ENCODE measurements at regions not wholly inside any gene's neighbourhood (a gene's known extent, or its start where the extent isn't known, plus 50 kb on each side); places are given as distances from the start of the nearest gene placed in this dataset.

GRCh38 chr9:78468231-78468630 is 171.3 kb downstream of the PSAT1 start:
- 46 to 54% (median 50%) methylated on average over 7 of the region's 7 CpGs for WGBS, 3 donors
- H3K4me1 ChIP-seq (ENCODE audit: insufficient read depth) = no peaks in the 10 kb centered on the region
- H3K27ac ChIP-seq = no peak overlapping the region
- H3K9me3 ChIP-seq = no peaks in the 10 kb centered on the region
- DNase-seq = no peak
- TF ChIP-seq EP300 (IDR thresholded peaks at IDR 0.05) (no peak), CTCF (IDR thresholded peaks at IDR 0.05) (no peak), POLR2A (IDR thresholded peaks at IDR 0.05) (no peak)
- intact Hi-C loops (cut with DNase I) = no loop called here
- no peaks in the 10 kb centered on the region for H3K27me3 ChIP-seq
- H3K4me3 ChIP-seq = no peak overlapping the region
- no peaks in the 10 kb centered on the region for H3K36me3 ChIP-seq

- intact Hi-C loops (cut with DNase I) = no loop called here
- Histone ChIP-seq H3K27ac (no peak overlapping the region), H3K9me3 (no peaks in the 10 kb centered on the region), H3K4me3 (no peak overlapping the region), H3K27me3 (no peaks in the 10 kb centered on the region), H3K4me1 (ENCODE audit: insufficient read depth) (no peaks in the 10 kb centered on the region), H3K36me3 (no peaks in the 10 kb centered on the region)
- WGBS, 3 donors = 19 to 26% (median 23%) methylated on average over 5 of the region's 5 CpGs
- TF ChIP-seq EP300 (IDR thresholded peaks at IDR 0.05) = no peak
- no peak for TF ChIP-seq POLR2A (IDR thresholded peaks at IDR 0.05)
- no peak for TF ChIP-seq CTCF (IDR thresholded peaks at IDR 0.05)
- no peak for DNase-seq
These were observed 172.2 kb downstream of the PSAT1 start for GRCh38 chr9:78468974-78469576.

DNA sequence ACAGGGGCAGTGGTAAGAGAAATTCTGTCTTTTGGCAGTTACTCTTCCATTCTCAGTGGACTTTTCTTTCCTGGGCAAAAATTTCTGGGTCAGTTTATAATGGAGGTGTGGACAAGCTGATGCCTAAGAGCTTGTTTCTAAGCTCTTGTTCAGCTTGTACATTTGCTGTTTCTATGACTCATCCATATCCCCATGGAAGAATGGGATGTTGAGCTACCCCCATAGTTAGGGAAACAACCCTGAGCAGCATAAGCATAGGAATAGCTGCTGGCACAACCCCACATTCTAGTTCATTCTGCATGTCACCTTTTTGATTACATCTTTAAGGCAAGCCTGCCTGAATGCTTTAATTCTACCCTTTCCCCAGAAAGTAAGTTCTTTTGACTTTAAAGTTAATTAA is 173.3 kb downstream of the PSAT1 start:
- intact Hi-C loops (cut with DNase I) = no loop called here
- TF ChIP-seq POLR2A (IDR thresholded peaks at IDR 0.05) (no peak), EP300 (IDR thresholded peaks at IDR 0.05) (no peak), CTCF (IDR thresholded peaks at IDR 0.05) (no peak)
- H3K36me3 ChIP-seq = no peaks in the 10 kb centered on the region

DNA sequence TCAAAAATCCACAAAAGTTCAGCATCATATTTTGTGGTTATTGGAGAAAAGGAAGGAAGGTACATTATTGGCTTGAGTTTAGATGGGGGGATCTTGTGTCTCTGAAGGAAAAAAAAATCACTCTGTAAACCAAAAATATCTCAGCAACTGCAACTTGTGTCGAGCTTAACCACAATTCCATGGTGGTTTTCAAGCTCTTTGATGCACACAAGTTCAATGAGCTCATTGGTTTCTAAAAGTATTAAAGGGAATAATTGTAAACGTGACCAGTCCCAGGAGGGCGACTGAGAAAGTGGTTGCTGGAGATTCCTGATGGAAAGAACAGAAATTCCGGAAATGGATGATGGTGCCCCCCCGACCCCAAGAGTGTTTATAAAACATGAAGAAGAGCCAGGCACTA is 173.8 kb downstream of the PSAT1 start:
- DNase-seq = no peak
- no peak overlapping the region for H3K27ac ChIP-seq
- intact Hi-C loops (cut with DNase I) = no loop called here
- 81 to 88% (median 87%) methylated on average over 5 of the region's 5 CpGs for WGBS, 3 donors
- no peaks in the 10 kb centered on the region for H3K27me3 ChIP-seq
- H3K36me3 ChIP-seq = no peaks in the 10 kb centered on the region
- no peaks in the 10 kb centered on the region for H3K9me3 ChIP-seq
- TF ChIP-seq POLR2A (IDR thresholded peaks at IDR 0.05) (no peak), EP300 (IDR thresholded peaks at IDR 0.05) (no peak), CTCF (IDR thresholded peaks at IDR 0.05) (no peak)
- H3K4me1 ChIP-seq (ENCODE audit: insufficient read depth) = no peaks in the 10 kb centered on the region
- no peak overlapping the region for H3K4me3 ChIP-seq

More for the DNA sequence above, 173.3 kb downstream of the PSAT1 start:
- no peaks in the 10 kb centered on the region for H3K27me3 ChIP-seq
- H3K4me3 ChIP-seq = no peak overlapping the region
- H3K4me1 ChIP-seq (ENCODE audit: insufficient read depth) = no peaks in the 10 kb centered on the region
- no peaks in the 10 kb centered on the region for H3K9me3 ChIP-seq
- no peak for DNase-seq
- H3K27ac ChIP-seq = no peak overlapping the region

Data from ovary (tissue), 7 donors.